ENCODE measurements at regions not wholly inside any gene's neighbourhood (a gene's known extent, or its start where the extent isn't known, plus 50 kb on each side); places are given as distances from the start of the nearest gene placed in this dataset.
"Not testable (repeated sequence)": the region's sequence is repeated elsewhere in the genome, so short reads cannot be mapped to it uniquely, and the experiment has no call there.

DNA sequence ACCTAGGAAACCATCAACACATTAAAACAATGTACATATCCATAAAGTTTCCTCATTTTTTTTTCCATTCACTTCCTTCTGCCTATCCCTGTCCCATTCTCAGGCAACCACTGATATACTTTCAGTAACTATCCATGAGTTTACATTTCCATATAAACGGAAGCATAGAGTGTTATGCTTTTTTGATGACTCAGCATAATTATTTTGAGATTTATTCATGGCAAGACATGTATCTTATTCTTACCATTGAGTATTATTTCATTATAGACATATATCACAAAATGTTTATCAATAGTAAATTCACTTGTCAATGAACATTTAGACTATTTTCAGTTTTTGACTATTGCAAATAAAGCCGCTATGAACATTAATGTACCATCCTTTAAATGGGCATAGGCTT lies 1786.8 kb upstream of the ACO1 start:
- H3K27me3 ChIP-seq (replicated peaks in 2 of 5; ENCODE audit: control insufficient read depth in 4 of 5, insufficient read depth in 5 of 5, low read length in 4 of 5) = no peaks in the 10 kb centered on the region
- H3K36me3 ChIP-seq (ENCODE audit: control insufficient read depth in 4 of 4, insufficient read depth in 4 of 4, low read length in 3 of 4) = no peaks in the 10 kb centered on the region
- H3K4me3 ChIP-seq (ENCODE audit: control insufficient read depth in 1 of 7, extremely low read depth in 1 of 7, insufficient read depth in 4 of 7, low read depth in 2 of 7, low read length in 6 of 7) = no peak overlapping the region
- no peak overlapping the region for H3K27ac ChIP-seq (ENCODE audit: insufficient read depth in 1 of 2, low read depth in 1 of 2, low read length in 2 of 2, poor library complexity in 1 of 2, severe bottlenecking in 2 of 2)
- no CpG with 5 or more reads among the region's 2 CpGs for WGBS (ENCODE audit: insufficient coverage)
- H3K9me3 ChIP-seq (ENCODE audit: control extremely low read depth in 1 of 5, control insufficient read depth in 4 of 5, insufficient read depth in 2 of 5, low read depth in 1 of 5, low read length in 4 of 5) = no peaks in the 10 kb centered on the region
- no peaks in the 10 kb centered on the region for H3K4me1 ChIP-seq (ENCODE audit: control extremely low read depth in 1 of 4, control insufficient read depth in 4 of 4, insufficient read depth in 4 of 4, low read length in 3 of 4)
- POLR2A ChIA-PET = no interaction called here
- CTCF ChIA-PET = no interaction called here
- no peak for DNase-seq

DNA sequence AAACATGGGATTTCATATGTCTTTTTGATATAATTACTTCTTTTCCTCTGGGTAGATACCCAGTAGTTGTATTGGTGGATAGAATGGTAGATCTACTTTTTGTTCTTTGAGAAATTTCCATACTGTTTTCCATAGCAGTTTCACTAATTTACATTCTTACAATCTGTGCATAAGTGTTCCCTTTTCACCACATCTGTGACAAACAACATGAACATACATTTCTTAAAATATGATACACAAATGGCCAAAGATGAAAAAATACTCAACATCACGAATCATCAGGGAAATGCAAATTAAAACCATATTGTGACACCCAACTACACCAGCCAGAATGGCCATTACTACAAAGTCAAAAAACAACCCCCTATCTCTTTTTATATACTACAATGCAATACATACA lies 1778.5 kb upstream of the ACO1 start:
- DNase-seq = no peak
- CTCF ChIA-PET = no interaction called here
- Histone ChIP-seq H3K9me3 (ENCODE audit: control extremely low read depth in 1 of 5, control insufficient read depth in 4 of 5, insufficient read depth in 2 of 5, low read depth in 1 of 5, low read length in 4 of 5) (no peaks in the 10 kb centered on the region), H3K4me3 (ENCODE audit: control insufficient read depth in 1 of 7, extremely low read depth in 1 of 7, insufficient read depth in 4 of 7, low read depth in 2 of 7, low read length in 6 of 7) (no peak overlapping the region), H3K36me3 (ENCODE audit: control insufficient read depth in 4 of 4, insufficient read depth in 4 of 4, low read length in 3 of 4) (no peaks in the 10 kb centered on the region), H3K4me1 (ENCODE audit: control extremely low read depth in 1 of 4, control insufficient read depth in 4 of 4, insufficient read depth in 4 of 4, low read length in 3 of 4) (no peaks in the 10 kb centered on the region), H3K27ac (ENCODE audit: insufficient read depth in 1 of 2, low read depth in 1 of 2, low read length in 2 of 2, poor library complexity in 1 of 2, severe bottlenecking in 2 of 2) (no peak overlapping the region), H3K27me3 (replicated peaks in 2 of 5; ENCODE audit: control insufficient read depth in 4 of 5, insufficient read depth in 5 of 5, low read length in 4 of 5) (no peaks in the 10 kb centered on the region)
- no CpG with 5 or more reads among the region's 1 CpG for WGBS (ENCODE audit: insufficient coverage)
- POLR2A ChIA-PET = no interaction called here

DNA sequence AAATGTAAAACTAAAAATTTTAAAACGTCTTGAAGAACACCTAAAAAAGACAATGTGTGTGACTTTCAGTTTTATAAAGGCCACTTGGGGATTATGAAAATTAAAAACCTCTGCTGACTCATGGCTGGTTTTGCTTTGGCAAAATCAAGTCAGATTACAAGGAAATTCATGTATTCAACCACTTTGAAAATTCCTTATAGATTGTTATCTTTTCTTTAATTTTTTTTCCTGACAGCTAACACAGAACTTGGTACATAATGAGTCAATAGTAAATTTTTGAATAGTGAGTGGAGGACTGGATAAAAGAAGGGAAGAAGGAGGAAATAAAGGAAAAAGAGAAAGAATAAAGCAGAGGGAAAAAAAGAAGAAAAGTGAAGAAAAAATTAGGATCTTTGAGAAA lies 1774.7 kb upstream of the ACO1 start:
- no peak for DNase-seq
- no peaks in the 10 kb centered on the region for H3K4me1 ChIP-seq (ENCODE audit: control extremely low read depth in 1 of 4, control insufficient read depth in 4 of 4, insufficient read depth in 4 of 4, low read length in 3 of 4)
- H3K27me3 ChIP-seq (replicated peaks in 2 of 5; ENCODE audit: control insufficient read depth in 4 of 5, insufficient read depth in 5 of 5, low read length in 4 of 5) = no peaks in the 10 kb centered on the region
- no peak overlapping the region for H3K4me3 ChIP-seq (ENCODE audit: control insufficient read depth in 1 of 7, extremely low read depth in 1 of 7, insufficient read depth in 4 of 7, low read depth in 2 of 7, low read length in 6 of 7)
- WGBS (ENCODE audit: insufficient coverage) = no CpG with 5 or more reads among the region's 1 CpG
- no peaks in the 10 kb centered on the region for H3K36me3 ChIP-seq (ENCODE audit: control insufficient read depth in 4 of 4, insufficient read depth in 4 of 4, low read length in 3 of 4)
- H3K27ac ChIP-seq (ENCODE audit: insufficient read depth in 1 of 2, low read depth in 1 of 2, low read length in 2 of 2, poor library complexity in 1 of 2, severe bottlenecking in 2 of 2) = no peak overlapping the region
- no peaks in the 10 kb centered on the region for H3K9me3 ChIP-seq (ENCODE audit: control extremely low read depth in 1 of 5, control insufficient read depth in 4 of 5, insufficient read depth in 2 of 5, low read depth in 1 of 5, low read length in 4 of 5)
- POLR2A ChIA-PET = no interaction called here
- CTCF ChIA-PET = no interaction called here

DNA sequence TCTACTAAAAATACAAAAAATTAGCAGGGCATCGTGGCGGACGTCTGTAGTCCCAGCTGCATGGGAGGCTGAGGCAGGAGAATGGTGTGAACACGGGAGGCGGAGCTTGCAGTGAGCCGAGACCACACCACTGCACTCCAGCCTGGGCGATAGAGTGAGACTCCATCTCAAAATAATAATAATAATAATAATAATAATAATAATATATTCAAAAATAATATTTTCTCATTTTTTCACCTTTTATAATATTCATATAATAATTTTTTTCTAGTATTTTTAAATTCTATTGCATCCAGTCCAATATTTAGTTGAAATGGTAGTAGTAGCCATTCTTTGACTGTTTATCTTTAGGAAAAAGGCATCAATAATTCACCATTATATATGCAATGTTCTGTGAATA lies 1767.7 kb upstream of the ACO1 start:
- H3K4me1 ChIP-seq (ENCODE audit: control extremely low read depth in 1 of 4, control insufficient read depth in 4 of 4, insufficient read depth in 4 of 4, low read length in 3 of 4); POLR2A ChIA-PET; H3K4me3 ChIP-seq (ENCODE audit: control insufficient read depth in 1 of 7, extremely low read depth in 1 of 7, insufficient read depth in 4 of 7, low read depth in 2 of 7, low read length in 6 of 7); DNase-seq; H3K27ac ChIP-seq (ENCODE audit: insufficient read depth in 1 of 2, low read depth in 1 of 2, low read length in 2 of 2, poor library complexity in 1 of 2, severe bottlenecking in 2 of 2); H3K27me3 ChIP-seq (replicated peaks in 2 of 5; ENCODE audit: control insufficient read depth in 4 of 5, insufficient read depth in 5 of 5, low read length in 4 of 5); H3K36me3 ChIP-seq (ENCODE audit: control insufficient read depth in 4 of 4, insufficient read depth in 4 of 4, low read length in 3 of 4); H3K9me3 ChIP-seq (ENCODE audit: control extremely low read depth in 1 of 5, control insufficient read depth in 4 of 5, insufficient read depth in 2 of 5, low read depth in 1 of 5, low read length in 4 of 5); CTCF ChIA-PET: not testable (repeated sequence)
- WGBS (ENCODE audit: insufficient coverage) = no CpG with 5 or more reads among the region's 7 CpGs

DNA sequence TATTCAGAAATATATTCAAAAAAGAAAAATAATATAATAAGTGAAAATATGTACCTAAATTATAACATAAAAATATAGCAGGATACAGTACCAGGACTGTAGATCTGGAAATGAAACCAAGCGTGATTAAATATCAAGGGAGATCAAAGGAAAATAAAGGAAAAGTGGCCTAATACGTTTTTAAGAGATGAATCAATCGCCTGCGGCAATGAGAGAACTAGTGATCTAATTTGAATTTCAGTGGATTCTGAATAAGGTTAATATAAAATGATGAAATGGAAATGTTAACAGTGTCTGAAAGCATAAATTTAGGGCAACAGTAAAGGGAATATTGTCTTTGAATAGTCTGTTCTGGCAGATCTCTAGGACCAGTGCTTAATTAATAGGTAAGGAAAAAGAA lies 1761.9 kb upstream of the ACO1 start:
- 93% methylated on average over 4 of the region's 4 CpGs for WGBS (ENCODE audit: insufficient coverage)
- no peaks in the 10 kb centered on the region for H3K4me1 ChIP-seq (ENCODE audit: control extremely low read depth in 1 of 4, control insufficient read depth in 4 of 4, insufficient read depth in 4 of 4, low read length in 3 of 4)

DNA sequence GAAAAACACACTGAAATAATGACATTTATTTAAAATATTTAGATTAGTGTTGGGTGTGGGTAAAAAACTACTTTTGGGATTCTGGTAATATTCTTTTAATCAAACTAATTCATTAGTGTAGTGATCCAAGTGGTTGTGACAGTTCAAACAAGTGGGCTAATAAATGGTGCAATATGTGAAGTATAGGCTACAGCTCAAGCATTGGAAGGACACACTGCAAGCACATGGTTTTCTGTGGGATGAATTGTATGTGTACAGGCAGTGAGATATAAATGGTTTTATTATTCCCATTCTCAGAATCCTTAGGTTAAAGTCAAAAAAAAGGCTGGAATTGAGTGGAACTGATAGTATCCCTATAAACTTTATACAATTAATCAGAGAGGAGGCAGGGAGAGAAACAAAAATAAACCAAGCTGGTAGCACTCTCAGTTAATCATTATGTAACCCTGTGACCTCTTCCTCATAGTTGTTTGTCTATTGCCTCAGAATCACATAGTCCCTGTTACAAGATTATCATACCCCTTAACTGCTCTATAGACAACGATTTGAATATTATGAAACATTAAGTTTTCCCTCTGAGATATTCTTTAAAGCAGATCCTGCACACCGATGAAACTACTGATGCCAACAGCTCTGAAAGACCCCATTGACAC lies 1755.4 kb upstream of the ACO1 start:
- POLR2A ChIA-PET = no interaction called here

More for the DNA sequence above, 1761.9 kb upstream of the ACO1 start:
- Histone ChIP-seq H3K27me3 (replicated peaks in 2 of 5; ENCODE audit: control insufficient read depth in 4 of 5, insufficient read depth in 5 of 5, low read length in 4 of 5) (no peaks in the 10 kb centered on the region), H3K36me3 (ENCODE audit: control insufficient read depth in 4 of 4, insufficient read depth in 4 of 4, low read length in 3 of 4) (no peaks in the 10 kb centered on the region), H3K27ac (ENCODE audit: insufficient read depth in 1 of 2, low read depth in 1 of 2, low read length in 2 of 2, poor library complexity in 1 of 2, severe bottlenecking in 2 of 2) (no peak overlapping the region), H3K9me3 (ENCODE audit: control extremely low read depth in 1 of 5, control insufficient read depth in 4 of 5, insufficient read depth in 2 of 5, low read depth in 1 of 5, low read length in 4 of 5) (no peaks in the 10 kb centered on the region), H3K4me3 (ENCODE audit: control insufficient read depth in 1 of 7, extremely low read depth in 1 of 7, insufficient read depth in 4 of 7, low read depth in 2 of 7, low read length in 6 of 7) (no peak overlapping the region)
- ChIA-PET CTCF (no interaction called here), POLR2A (no interaction called here)
- DNase-seq = no peak

DNA sequence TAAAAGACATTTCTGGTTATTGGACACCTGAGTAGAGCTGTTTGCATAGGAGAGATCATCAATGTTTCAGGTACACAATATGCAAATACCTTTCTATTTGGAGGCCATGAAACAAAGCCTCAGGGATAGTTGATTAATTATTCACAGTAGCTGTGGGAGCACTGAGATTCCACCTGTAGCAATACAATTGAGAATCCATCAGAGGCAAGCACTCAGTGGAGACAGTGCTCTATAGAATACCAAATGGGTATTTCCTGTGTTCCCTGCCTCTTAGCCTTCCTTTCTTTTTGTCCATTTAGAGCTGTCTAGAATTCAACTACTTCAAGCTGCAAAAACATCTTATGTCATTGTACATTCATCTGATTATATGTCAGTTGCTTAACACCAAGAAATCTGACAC lies 1754.0 kb upstream of the ACO1 start:
- Histone ChIP-seq H3K27ac (ENCODE audit: insufficient read depth in 1 of 2, low read depth in 1 of 2, low read length in 2 of 2, poor library complexity in 1 of 2, severe bottlenecking in 2 of 2) (no peak overlapping the region), H3K4me3 (ENCODE audit: control insufficient read depth in 1 of 7, extremely low read depth in 1 of 7, insufficient read depth in 4 of 7, low read depth in 2 of 7, low read length in 6 of 7) (no peak overlapping the region), H3K9me3 (ENCODE audit: control extremely low read depth in 1 of 5, control insufficient read depth in 4 of 5, insufficient read depth in 2 of 5, low read depth in 1 of 5, low read length in 4 of 5) (no peaks in the 10 kb centered on the region), H3K4me1 (ENCODE audit: control extremely low read depth in 1 of 4, control insufficient read depth in 4 of 4, insufficient read depth in 4 of 4, low read length in 3 of 4) (no peaks in the 10 kb centered on the region), H3K27me3 (replicated peaks in 2 of 5; ENCODE audit: control insufficient read depth in 4 of 5, insufficient read depth in 5 of 5, low read length in 4 of 5) (no peaks in the 10 kb centered on the region), H3K36me3 (ENCODE audit: control insufficient read depth in 4 of 4, insufficient read depth in 4 of 4, low read length in 3 of 4) (no peaks in the 10 kb centered on the region)
- CTCF ChIA-PET = no interaction called here
- DNase-seq = no peak
- POLR2A ChIA-PET = no interaction called here

More for the DNA sequence above, 1755.4 kb upstream of the ACO1 start:
- no peak for DNase-seq
- H3K4me3 ChIP-seq (ENCODE audit: control insufficient read depth in 1 of 7, extremely low read depth in 1 of 7, insufficient read depth in 4 of 7, low read depth in 2 of 7, low read length in 6 of 7) = no peak overlapping the region
- CTCF ChIA-PET = no interaction called here
- H3K36me3 ChIP-seq (ENCODE audit: control insufficient read depth in 4 of 4, insufficient read depth in 4 of 4, low read length in 3 of 4) = no peaks in the 10 kb centered on the region
- 100% methylated on average over 2 of the region's 2 CpGs for WGBS (ENCODE audit: insufficient coverage)
- no peaks in the 10 kb centered on the region for H3K27me3 ChIP-seq (replicated peaks in 2 of 5; ENCODE audit: control insufficient read depth in 4 of 5, insufficient read depth in 5 of 5, low read length in 4 of 5)
- no peak overlapping the region for H3K27ac ChIP-seq (ENCODE audit: insufficient read depth in 1 of 2, low read depth in 1 of 2, low read length in 2 of 2, poor library complexity in 1 of 2, severe bottlenecking in 2 of 2)
- no peaks in the 10 kb centered on the region for H3K9me3 ChIP-seq (ENCODE audit: control extremely low read depth in 1 of 5, control insufficient read depth in 4 of 5, insufficient read depth in 2 of 5, low read depth in 1 of 5, low read length in 4 of 5)
- H3K4me1 ChIP-seq (ENCODE audit: control extremely low read depth in 1 of 4, control insufficient read depth in 4 of 4, insufficient read depth in 4 of 4, low read length in 3 of 4) = no peaks in the 10 kb centered on the region
